HUDEP-2 (cell line): ENCODE measurements at regions not wholly inside any gene's neighbourhood (a gene's known extent, or its start where the extent isn't known, plus 50 kb on each side); places are given as distances from the start of the nearest gene placed in this dataset.

ENCODE experiments used
- DNase-seq, 76 experiments: peaks; one replicate each; lab custom pipeline; 2025; ENCODE audit not compliant: unreplicated experiment in 76 of 76; lab: John Stamatoyannopoulos, UW

DNA sequence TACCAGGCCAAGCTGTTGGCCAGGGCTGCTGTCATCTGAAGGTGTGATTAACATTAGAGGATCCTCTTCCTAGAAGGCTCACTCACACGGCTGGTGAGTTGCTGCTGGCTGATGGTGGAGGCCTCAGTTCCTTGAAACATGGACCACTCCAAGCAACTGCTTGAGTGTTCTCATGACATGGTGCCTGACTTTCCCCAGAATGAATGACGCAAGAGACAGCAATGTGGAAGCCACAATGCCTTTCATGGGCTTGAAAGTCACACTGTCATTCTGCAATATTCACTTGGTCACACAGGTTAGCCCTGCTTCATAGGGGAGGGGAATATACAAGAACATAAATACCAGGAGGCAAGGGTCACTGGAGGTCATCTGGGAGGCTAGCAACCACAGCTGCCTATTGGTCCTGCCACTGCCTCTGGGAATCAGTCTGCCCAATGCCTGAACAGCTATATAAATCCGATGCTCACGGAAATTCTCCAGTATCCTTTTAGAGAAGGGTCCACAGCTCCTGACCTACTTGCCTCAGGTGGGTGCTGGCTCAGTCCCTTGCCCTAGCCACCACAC, 97.1 kb upstream of the MAML3 start:
- DNase-seq: no peak

- DNase-seq: no peak
Observed at GRCh38 chr4:140249351-140249750, 95.4 kb upstream of the MAML3 start.

DNA sequence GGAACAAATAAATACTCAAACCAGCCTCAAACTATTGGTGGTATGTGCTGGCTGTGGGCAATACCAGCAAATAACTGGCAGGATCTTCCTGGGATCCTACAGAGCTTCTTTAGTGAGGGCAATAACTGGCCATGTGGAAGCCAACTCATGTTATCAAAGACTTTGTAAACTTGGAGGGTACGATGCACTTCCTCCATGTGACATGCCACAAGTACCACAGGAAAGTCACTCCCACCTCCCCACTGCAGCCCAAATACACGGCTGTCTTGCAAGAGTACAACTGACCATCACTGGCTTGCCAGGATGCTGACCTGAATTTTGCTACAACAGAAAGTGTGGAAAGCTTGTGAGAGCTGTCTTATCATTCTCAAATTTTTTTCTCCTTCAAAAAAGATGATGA, 93.3 kb upstream of the MAML3 start:
- no peak for DNase-seq

DNA sequence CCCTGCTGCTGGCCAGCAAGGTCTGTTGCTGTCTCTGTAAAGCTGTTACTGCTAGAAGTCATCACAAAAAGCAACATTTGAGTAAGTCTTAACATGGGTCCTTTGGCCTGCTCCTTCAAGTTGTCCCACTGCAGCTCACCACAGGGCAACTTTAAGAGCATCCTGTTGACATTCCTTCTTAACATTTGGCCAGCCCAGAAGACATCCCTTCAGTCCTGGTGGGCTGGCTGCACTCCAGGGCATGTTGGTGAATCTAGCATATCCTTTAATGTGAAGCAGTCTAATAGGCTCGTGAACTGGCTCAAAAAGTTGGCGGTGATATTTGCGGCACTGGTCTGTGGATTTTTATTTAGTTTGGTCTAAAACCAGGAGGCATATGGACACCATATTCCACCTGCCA, 92.2 kb upstream of the MAML3 start:
- DNase-seq: no peak

GRCh38 chr4:140244328-140244727, 90.3 kb upstream of the MAML3 start:
- DNase-seq: no peak

- no peak for DNase-seq
Observed at GRCh38 chr4:140243278-140243753, 89.3 kb upstream of the MAML3 start.

DNA sequence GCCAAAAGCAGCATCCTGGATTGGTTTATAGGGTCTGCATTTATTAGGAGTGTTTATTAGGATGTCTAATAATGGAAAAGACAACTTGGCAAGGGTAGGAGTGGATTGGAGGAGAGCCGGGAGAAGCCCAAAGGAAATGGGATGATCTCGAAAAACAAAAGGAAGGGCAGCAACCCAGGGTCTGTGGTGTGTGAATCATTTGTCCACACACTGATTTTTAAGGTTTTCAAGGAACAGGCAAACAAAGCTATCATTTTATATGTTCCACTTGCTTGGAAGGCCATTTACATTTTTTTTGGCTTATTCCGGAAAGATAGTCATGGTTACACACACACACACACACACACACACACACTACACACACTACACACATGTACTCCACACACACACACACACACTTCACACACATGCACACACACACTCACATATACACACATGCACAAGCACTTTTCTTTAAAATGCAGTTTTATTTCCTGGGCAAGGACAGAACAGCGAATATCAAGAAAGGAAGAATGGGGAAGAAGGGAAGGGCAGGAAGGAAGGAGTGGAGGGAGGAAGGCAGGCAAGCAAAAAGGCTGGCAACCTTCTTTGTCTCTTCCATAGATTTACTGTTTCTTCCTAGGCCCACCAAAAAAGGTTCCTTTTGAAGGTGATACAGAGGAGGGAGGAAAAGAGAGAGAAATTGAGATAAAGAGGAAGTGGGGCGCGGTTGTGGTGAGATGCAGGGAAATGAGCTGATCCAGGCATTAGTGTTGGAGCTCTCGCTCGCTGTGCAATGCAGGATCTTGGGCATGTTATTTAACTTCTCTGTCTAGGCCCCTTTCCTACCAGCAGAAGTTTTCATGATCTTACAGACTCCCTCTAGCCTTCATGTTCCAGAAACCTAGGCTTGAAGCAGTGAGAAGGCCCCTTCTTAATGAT, 88.6 kb upstream of the MAML3 start:
- DNase-seq: no peak

- no peak for DNase-seq
Observed at GRCh38 chr4:140240237-140240636, 86.3 kb upstream of the MAML3 start.

- DNase-seq: no peak
Observed at GRCh38 chr4:140239311-140239710, 85.3 kb upstream of the MAML3 start.

- DNase-seq: no peak
Observed at GRCh38 chr4:140238351-140239056, 84.5 kb upstream of the MAML3 start.

GRCh38 chr4:140237616-140238350, 83.8 kb upstream of the MAML3 start:
- DNase-seq: no peak

DNA sequence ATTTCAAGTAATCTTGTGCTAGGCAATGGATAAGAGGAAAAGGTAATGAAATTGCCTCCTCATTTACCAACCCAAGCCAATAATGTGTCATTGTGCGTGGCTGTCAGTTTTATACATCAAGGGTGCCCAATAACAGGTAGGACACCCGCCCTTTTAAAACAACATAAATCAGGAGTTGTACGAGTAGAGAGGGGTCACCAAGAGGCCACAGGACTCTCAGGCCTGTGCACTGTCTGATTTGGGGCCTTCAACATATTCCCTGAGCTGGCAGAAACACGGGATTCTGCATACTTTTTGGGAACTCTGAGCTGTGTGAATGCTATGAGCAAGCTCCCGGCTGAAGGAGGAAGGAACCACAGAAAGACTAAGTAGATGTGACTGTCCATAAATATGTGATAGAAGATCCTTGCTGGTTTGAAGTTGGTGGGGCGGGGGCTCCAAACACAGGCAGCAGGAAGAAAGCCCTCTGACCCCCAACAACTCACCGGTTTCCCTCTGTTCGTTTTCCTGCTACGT, 82.7 kb upstream of the MAML3 start:
- DNase-seq: no peak

DNA sequence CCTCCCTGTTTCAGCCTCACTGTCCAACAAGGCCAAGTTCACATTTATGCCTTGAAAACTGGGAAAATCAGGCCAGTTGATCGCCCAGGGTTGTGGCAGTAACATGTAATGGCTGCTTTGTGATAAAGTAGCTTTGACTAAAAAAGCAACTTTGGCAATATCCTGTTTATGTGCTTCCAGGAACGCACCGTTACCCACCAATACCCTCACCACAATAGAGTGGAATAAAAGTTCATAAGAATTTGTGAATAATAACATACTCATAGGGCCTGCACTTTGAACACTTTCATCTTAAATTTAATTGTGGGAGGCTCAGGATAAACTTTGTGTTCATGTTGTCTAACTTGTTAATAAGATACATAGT, 80.7 kb upstream of the MAML3 start:
- DNase-seq: no peak

GRCh38 chr4:140233791-140234696, 80.1 kb upstream of the MAML3 start:
- no peak for DNase-seq

GRCh38 chr4:140229881-140230280, 75.9 kb upstream of the MAML3 start:
- no peak for DNase-seq

GRCh38 chr4:140227286-140227685, 73.3 kb upstream of the MAML3 start:
- DNase-seq: no peak

- no peak for DNase-seq
Observed at GRCh38 chr4:140223056-140223810, 69.2 kb upstream of the MAML3 start.

- no peak for DNase-seq
Observed at GRCh38 chr4:140222171-140222570, 68.2 kb upstream of the MAML3 start.

DNA sequence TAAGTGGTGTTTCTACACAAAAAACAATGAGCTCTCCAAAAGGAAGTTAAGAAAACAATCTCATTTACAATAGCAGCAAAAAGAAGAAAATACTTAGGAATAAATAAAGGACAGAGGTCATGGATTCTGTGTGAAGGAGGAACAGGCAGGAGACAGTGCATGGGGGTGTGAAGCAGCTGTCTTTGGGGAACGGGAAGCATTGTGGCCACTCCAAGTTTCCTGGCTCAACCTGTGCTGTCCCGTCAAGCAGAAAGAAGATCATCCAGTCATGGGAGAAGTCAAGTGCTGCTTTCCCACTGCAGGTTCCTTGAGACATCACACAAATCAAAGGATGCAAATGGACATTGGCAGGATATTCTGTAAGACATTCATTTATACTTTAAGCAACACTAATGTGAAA, 66.1 kb upstream of the MAML3 start:
- DNase-seq: no peak
